GM12878 (cell line): ENCODE measurements at regions not wholly inside any gene's neighbourhood (a gene's known extent, or its start where the extent isn't known, plus 50 kb on each side); places are given as distances from the start of the nearest gene placed in this dataset.

Source experiments
- ATAC-seq: fragments of 200-7000 bp; cut with Tn5 transposase; 3 replicates; pipeline ENCODE4 v1.9.1; 2020; ENCODE audit warnings: mild to moderate bottlenecking, moderate library complexity
- BruUV-seq: library from RNA; stranded (reverse); fragments of 400-500 nt; replicated peaks from 2 replicates; lab custom pipeline; 2021; lab: Mats Ljungman, UMichigan
- CTCF ChIA-PET: fragments of 300-600 bp; sonication (Branson Sonifier 250); formaldehyde crosslinking; extraction: SDS; loops from one replicate; lab custom pipeline; 2021; ENCODE audit warnings: inconsistent platforms; lab: Yijun Ruan, JAX
- POLR2A ChIA-PET: fragments of 350-600 bp; formaldehyde crosslinking; extraction: SDS; loops from one replicate; lab custom pipeline; 2021; ENCODE audit warnings: inconsistent platforms; lab: Charles Lee
- RAD21 ChIA-PET: fragments of 300-600 bp; sonication (Branson Sonifier 250); formaldehyde crosslinking; loops from one replicate; lab custom pipeline; 2023; ENCODE audit warnings: antibody characterized with exemption; ENCODE audit not compliant: unreplicated experiment; lab: Charles Lee
- SMC1A ChIA-PET: fragments of 300-600 bp; sonication (Branson Sonifier 250); formaldehyde crosslinking; loops from one replicate; lab custom pipeline; 2023; ENCODE audit not compliant: unreplicated experiment, uncharacterized antibody; lab: Charles Lee
- DNase-seq: peaks from one replicate; pipeline ENCODE4 v3.0.0-alpha.2; 2011; ENCODE audit warnings: low read depth, low spot score
- FAIRE-seq: peaks from 3 replicates; lab custom pipeline; 2011; peaks lifted over from hg19 to GRCh38; lab: Jason Lieb, UNC
- H2AFZ ChIP-seq: 2 replicates; pipeline ENCODE4 v1.6.0; 2011; ENCODE audit warnings: low read depth, low read length, control low read depth; ENCODE audit not compliant: control insufficient read depth
- H3K27ac ChIP-seq: 2 replicates; pipeline ENCODE4 v1.5.1; 2011; ENCODE audit warnings: control low read depth; ENCODE audit not compliant: control insufficient read depth, insufficient read depth
- H3K27me3 ChIP-seq, 2 experiments: replicated peaks in 1 of 2; 2 replicates each; pipeline versions ENCODE4 v1.6.0 to v1.6.1; 2011; ENCODE audit warnings: low read length in 1 of 2; ENCODE audit not compliant: control insufficient read depth in 2 of 2, insufficient read depth in 2 of 2
- H3K36me3 ChIP-seq, 2 experiments: 2 replicates each; pipeline ENCODE4 v1.5.1; 2011; ENCODE audit warnings: low read length in 1 of 2; ENCODE audit not compliant: control insufficient read depth in 2 of 2, insufficient read depth in 2 of 2
- H3K4me1 ChIP-seq: 2 replicates; pipeline ENCODE4 v1.6.1; 2011; ENCODE audit warnings: mild to moderate bottlenecking, low read length, moderate library complexity, mixed read lengths; ENCODE audit not compliant: control insufficient read depth, insufficient read depth
- H3K4me2 ChIP-seq: 2 replicates; pipeline ENCODE4 v1.6.0; 2011; ENCODE audit warnings: control low read depth; ENCODE audit not compliant: control insufficient read depth, insufficient read depth
- H3K4me3 ChIP-seq: fragments of 200-600 bp; sonication (generic); 2 replicates; pipeline ENCODE4 v1.5.1; 2016
- H3K79me2 ChIP-seq: 2 replicates; pipeline ENCODE4 v1.6.0; 2011; ENCODE audit warnings: low read length; ENCODE audit not compliant: control insufficient read depth, insufficient read depth
- H3K9ac ChIP-seq: 2 replicates; pipeline ENCODE4 v1.8.0; 2011; ENCODE audit warnings: low read length, control low read depth, mixed read lengths; ENCODE audit not compliant: control insufficient read depth, insufficient read depth
- H3K9me3 ChIP-seq: replicated peaks from 3 replicates; pipeline ENCODE4 v1.5.1; 2011; ENCODE audit warnings: mild to moderate bottlenecking, low read length; ENCODE audit not compliant: control insufficient read depth, insufficient read depth
- H4K20me1 ChIP-seq: 2 replicates; pipeline ENCODE4 v1.6.0; 2011; ENCODE audit not compliant: control insufficient read depth, insufficient read depth
- BHLHE40 ChIP-seq, 2 experiments: fragments of 450-650 bp in 1 of 2; IDR thresholded peaks; 2 replicates each; pipeline ENCODE4 v1.6.1; 2011 to 2017; ENCODE audit warnings: low read depth in 2 of 2, borderline replicate concordance in 1 of 2, improper control_type of control experiment in 1 of 2, low read length in 1 of 2, mild to moderate bottlenecking in 1 of 2
- HDAC6 ChIP-seq: fragments of 200-600 bp; sonication (generic); IDR thresholded peaks from one replicate; pipeline ENCODE4 v1.8.0; 2017; ENCODE audit warnings: antibody characterized with exemption; ENCODE audit not compliant: unreplicated experiment
- IKZF2 ChIP-seq, 2 experiments: fragments of 450-650 bp; IDR thresholded peaks; 2 replicates each; pipeline ENCODE4 v1.6.1; 2017; ENCODE audit warnings: mild to moderate bottlenecking in 2 of 2, moderate library complexity in 2 of 2
- MXI1 ChIP-seq: fragments of 150-350 bp; IDR thresholded peaks from 2 replicates; pipeline ENCODE4 v1.6.1; 2011; ENCODE audit warnings: low read depth, mild to moderate bottlenecking, inconsistent platforms, low read length, improper control_type of control experiment
- MYB ChIP-seq: fragments of 150-350 bp; IDR thresholded peaks from 2 replicates; pipeline ENCODE4 v1.6.1; 2014; ENCODE audit warnings: mild to moderate bottlenecking, low read depth, low read length, borderline replicate concordance
- NFIC ChIP-seq: IDR thresholded peaks from 2 replicates; pipeline ENCODE4 v1.6.1; 2012; ENCODE audit warnings: low read depth, mild to moderate bottlenecking, inconsistent platforms, low read length, moderate library complexity
- NR2C2 ChIP-seq: IDR thresholded peaks from 2 replicates; pipeline ENCODE4 v1.6.1; 2011; ENCODE audit warnings: borderline replicate concordance, low read depth; ENCODE audit not compliant: control insufficient read depth, insufficient read length
- PML ChIP-seq: IDR thresholded peaks from 2 replicates; pipeline ENCODE4 v1.6.1; 2012; ENCODE audit warnings: low read length, inconsistent platforms
- RBBP5 ChIP-seq: fragments of 200-600 bp; sonication (generic); conservative IDR thresholded peaks from 2 replicates; pipeline ENCODE4 v1.6.1; 2016
- SP1 ChIP-seq: IDR thresholded peaks from one replicate; pipeline ENCODE4 v1.6.1; 2011; ENCODE audit warnings: low read depth, low read length
- TBL1XR1 ChIP-seq: IDR thresholded peaks from 2 replicates; pipeline ENCODE4 v1.6.1; 2012; ENCODE audit warnings: low read depth, low read length, improper control_type of control experiment
- TCF12 ChIP-seq: IDR thresholded peaks from 2 replicates; pipeline ENCODE4 v1.6.1; 2011; ENCODE audit warnings: low read depth, mild to moderate bottlenecking, low read length
- USF2 ChIP-seq: IDR thresholded peaks from 2 replicates; pipeline ENCODE4 v1.6.1; 2011; ENCODE audit warnings: low read depth, low read length, improper control_type of control experiment, borderline replicate concordance
- YY1 ChIP-seq: IDR thresholded peaks from 2 replicates; pipeline ENCODE4 v1.6.1; 2011; ENCODE audit warnings: low read depth, mild to moderate bottlenecking, low read length
- ZBTB40 ChIP-seq: fragments of 450-650 bp; IDR thresholded peaks from 2 replicates; pipeline ENCODE4 v1.6.1; 2016; ENCODE audit warnings: mild to moderate bottlenecking, moderate library complexity, borderline replicate concordance
- ZNF274 ChIP-seq: IDR thresholded peaks from one replicate; pipeline ENCODE4 v1.8.0; 2011; ENCODE audit not compliant: insufficient read length, insufficient read depth
- ZNF384 ChIP-seq: IDR thresholded peaks from 2 replicates; pipeline ENCODE4 v1.6.1; 2012; ENCODE audit warnings: low read depth, mild to moderate bottlenecking, low read length, improper control_type of control experiment, borderline replicate concordance
- WGBS: methylation state at CpG from one replicate; pipeline ENCODE4 v1.1.6; 2016; ENCODE audit warnings: low lambda C conversion rate; ENCODE audit not compliant: insufficient replicate concordance, insufficient coverage; ENCODE audit errors: missing lambda C conversion rate; 5-methylcytosine and 5-hydroxymethylcytosine counted together
- in situ Hi-C: fragments of 300-500 bp; cut with MboI; formaldehyde crosslinking; loops from 9 replicates; pipeline ENCODE4 v1.14.3; 2018; ENCODE audit warnings: mixed read lengths
- intact Hi-C: fragments of 100-400 bp; cut with micrococcal nuclease; formaldehyde crosslinking; loops from one replicate; pipeline ENCODE4 v1.14.2; 2022; ENCODE audit not compliant: unreplicated experiment

- TF ChIP-seq PML (no peak), IKZF2 (IDR thresholded peaks at IDR 0.05) (no peak), MYB (no peak), NR2C2 (no peak), MXI1 (no peak), HDAC6 (no peak), ZBTB40 (no peak), YY1 (no peak), USF2 (no peak), RBBP5 (no peak), SP1 (no peak), NFIC (no peak), BHLHE40 (IDR thresholded peaks at IDR 0.05; ENCODE audit: borderline replicate concordance in 1 of 2, low read depth in 2 of 2, low read length in 1 of 2) (no peak), ZNF274 (no peak), TBL1XR1 (no peak), TCF12 (no peak), ZNF384 (no peak)
- TF ChIP-seq, all 136 proteins: peak for 0
- Histone ChIP-seq H3K79me2 (no peaks in the 10 kb centered on the region), H3K4me3 (no peak overlapping the region), H3K4me2 (no peak overlapping the region), H3K9me3 (no peaks in the 10 kb centered on the region), H3K4me1 (no peaks in the 10 kb centered on the region), H2AFZ (no peak overlapping the region), H3K27ac (no peak overlapping the region), H3K36me3 (no peaks in the 10 kb centered on the region), H3K27me3 (no peaks in the 10 kb centered on the region; a peak in 1 of 4 replicates), H4K20me1 (no peaks in the 10 kb centered on the region), H3K9ac (no peak overlapping the region)
- ChIA-PET RAD21 (no interaction called here), CTCF (no interaction called here), SMC1A (interaction anchor here (0.7 kb wide), 1 partner anchor 602 kb away, joined by 4 read pairs; no protein-coding TSS in a partner anchor), POLR2A (interaction anchor here (0.6 kb wide), 1 partner anchor 133 kb away, joined by 6 read pairs; no protein-coding TSS in a partner anchor)
- WGBS, result 0% methylated on average over 2 of the region's 2 CpGs
- intact Hi-C loops (no loop called here), in situ Hi-C loops (no loop called here)
- DNase-seq (no peak), FAIRE-seq (no peak), ATAC-seq (no peak)
- BruUV-seq, result no TSS peak
Measured at GRCh38 chr3:124325248-124325647, 333.3 kb upstream of the ROPN1 start.
